B cell (primary cell): ENCODE measurements at regions not wholly inside any gene's neighbourhood (a gene's known extent, or its start where the extent isn't known, plus 50 kb on each side); places are given as distances from the start of the nearest gene placed in this dataset.

ENCODE experiments used
- ATAC-seq: fragments of 200-7000 bp; cut with Tn5 transposase; one replicate; pipeline ENCODE4 v1.10.0; 2021; ENCODE audit warnings: low read depth, mild to moderate bottlenecking, moderate number of reproducible peaks, moderate library complexity
- CTCF ChIA-PET: fragments of 350-600 bp; sonication (Branson Sonifier 250); formaldehyde crosslinking; loops from one replicate; lab custom pipeline; 2021; ENCODE audit warnings: antibody characterized with exemption, inconsistent platforms; lab: Charles Lee
- POLR2A ChIA-PET: fragments of 350-600 bp; sonication (Branson Sonifier 250); formaldehyde crosslinking; loops from one replicate; lab custom pipeline; 2021; ENCODE audit warnings: antibody characterized with exemption; lab: Charles Lee
- DNase-seq: peaks from one replicate; pipeline ENCODE4 v3.0.0; 2013
- H2AFZ ChIP-seq: 2 replicates; pipeline ENCODE4 v1.6.1; 2012; ENCODE audit warnings: mild to moderate bottlenecking, low read depth, low read length; ENCODE audit not compliant: insufficient read depth, poor library complexity, severe bottlenecking
- H3K27ac ChIP-seq, 2 donors: 1 replicate in 1 of 2; 2 replicates in 1 of 2; pipeline ENCODE4 v1.5.1; 2012 to 2013; ENCODE audit warnings: low read length in 2 of 2, mild to moderate bottlenecking in 2 of 2, moderate library complexity in 1 of 2
- H3K27me3 ChIP-seq, 4 experiments: fragments of 200-600 bp in 1 of 4; sonication (generic) in 1 of 4; replicated peaks in 1 of 4; 1 replicate in 2 of 4; 2 replicates in 2 of 4; pipeline versions ENCODE4 v1.6.1 to v1.7.0; 2013 to 2016; ENCODE audit warnings: low read length in 3 of 4, mild to moderate bottlenecking in 2 of 4, mixed read lengths in 1 of 4, moderate library complexity in 1 of 4; ENCODE audit not compliant: insufficient read depth in 4 of 4, control insufficient read depth in 3 of 4; ENCODE audit errors: control extremely low read depth in 1 of 4
- H3K36me3 ChIP-seq, 2 experiments: replicated peaks in 1 of 2; 1 replicate in 1 of 2; 2 replicates in 1 of 2; pipeline versions ENCODE4 v1.6.1 to v1.7.1; 2013; ENCODE audit warnings: low read length in 1 of 2; ENCODE audit not compliant: insufficient read depth in 2 of 2, control insufficient read depth in 1 of 2; ENCODE audit errors: control extremely low read depth in 1 of 2, extremely low read depth in 1 of 2
- H3K4me1 ChIP-seq, 2 donors: fragments of 200-600 bp in 1 of 2; sonication (generic) in 1 of 2; 1 replicate in 1 of 2; 2 replicates in 1 of 2; pipeline versions ENCODE4 v1.5.1 to v1.6.1; 2013 to 2017; ENCODE audit warnings: low read length in 2 of 2; ENCODE audit not compliant: control insufficient read depth in 2 of 2, insufficient read depth in 2 of 2
- H3K4me2 ChIP-seq: replicated peaks from 2 replicates; pipeline ENCODE3; 2012; ENCODE audit warnings: mild to moderate bottlenecking, low read depth, low read length; ENCODE audit not compliant: poor library complexity, severe bottlenecking
- H3K4me3 ChIP-seq, 5 experiments: fragments of 200-600 bp in 1 of 5; sonication (generic) in 1 of 5; 1 replicate in 3 of 5; 2 replicates in 2 of 5; pipeline versions ENCODE4 v1.5.1 to v1.7.0; 2011 to 2016; ENCODE audit warnings: low read length in 4 of 5, mild to moderate bottlenecking in 4 of 5, low read depth in 2 of 5, control low read depth in 1 of 5, moderate library complexity in 1 of 5; ENCODE audit not compliant: insufficient read depth in 1 of 5; ENCODE audit errors: control extremely low read depth in 1 of 5, extremely low read depth in 1 of 5
- H3K79me2 ChIP-seq: fragments of 200-600 bp; sonication (generic); one replicate; pipeline ENCODE4 v1.6.0; 2016; ENCODE audit warnings: low read length; ENCODE audit not compliant: control insufficient read depth, insufficient read depth
- H3K9ac ChIP-seq: fragments of 200-600 bp; sonication (generic); 2 replicates; pipeline ENCODE4 v1.6.1; 2017; ENCODE audit warnings: mild to moderate bottlenecking, low read length, moderate library complexity
- H3K9me3 ChIP-seq, 3 donors: one replicate each; pipeline versions ENCODE4 v1.6.1 to v1.7.1; 2013; ENCODE audit warnings: low read length in 2 of 3; ENCODE audit not compliant: control insufficient read depth in 2 of 3, insufficient read depth in 1 of 3; ENCODE audit errors: control extremely low read depth in 1 of 3
- H4K20me1 ChIP-seq: 2 replicates; pipeline ENCODE4 v1.6.0; 2012; ENCODE audit warnings: mild to moderate bottlenecking, low read length; ENCODE audit not compliant: insufficient read depth, control insufficient read depth, poor library complexity, severe bottlenecking
- H3K27ac Mint-ChIP-seq: one replicate; pipeline ENCODE4 v1.8.0; 2021; ENCODE audit warnings: mixed read lengths
- H3K27me3 Mint-ChIP-seq: one replicate; pipeline ENCODE4 v1.8.0; 2021; ENCODE audit warnings: mixed read lengths
- H3K4me1 Mint-ChIP-seq: one replicate; pipeline ENCODE4 v1.8.0; 2021; ENCODE audit warnings: mixed read lengths
- H3K4me3 Mint-ChIP-seq: one replicate; pipeline ENCODE4 v1.8.0; 2021; ENCODE audit warnings: mixed read lengths
- H3K9me3 Mint-ChIP-seq: one replicate; pipeline ENCODE4 v1.8.0; 2022; ENCODE audit warnings: mixed read lengths; ENCODE audit not compliant: insufficient read depth
- EZH2 ChIP-seq: IDR thresholded peaks from 2 replicates; pipeline ENCODE4 v1.6.1; 2012; ENCODE audit warnings: borderline replicate concordance, low read depth, mild to moderate bottlenecking, moderate library complexity, low read length; ENCODE audit not compliant: insufficient read depth, poor library complexity, severe bottlenecking
- WGBS: methylation state at CpG from one replicate; pipeline ENCODE4 v1.1.5; 2013; ENCODE audit warnings: missing lambda C conversion rate; ENCODE audit not compliant: insufficient coverage; 5-methylcytosine and 5-hydroxymethylcytosine counted together
- intact Hi-C: fragments of 100-400 bp; cut with micrococcal nuclease; formaldehyde crosslinking; loops from one replicate; pipeline ENCODE4 v1.10.0; 2022
- TF ChIP-seq, protein P1 (sequence below): fragments of 200-600 bp; IDR thresholded peaks from one replicate; pipeline ENCODE4 v1.8.0; 2022; ENCODE audit warnings: antibody characterized with exemption, mild to moderate bottlenecking

DNA sequence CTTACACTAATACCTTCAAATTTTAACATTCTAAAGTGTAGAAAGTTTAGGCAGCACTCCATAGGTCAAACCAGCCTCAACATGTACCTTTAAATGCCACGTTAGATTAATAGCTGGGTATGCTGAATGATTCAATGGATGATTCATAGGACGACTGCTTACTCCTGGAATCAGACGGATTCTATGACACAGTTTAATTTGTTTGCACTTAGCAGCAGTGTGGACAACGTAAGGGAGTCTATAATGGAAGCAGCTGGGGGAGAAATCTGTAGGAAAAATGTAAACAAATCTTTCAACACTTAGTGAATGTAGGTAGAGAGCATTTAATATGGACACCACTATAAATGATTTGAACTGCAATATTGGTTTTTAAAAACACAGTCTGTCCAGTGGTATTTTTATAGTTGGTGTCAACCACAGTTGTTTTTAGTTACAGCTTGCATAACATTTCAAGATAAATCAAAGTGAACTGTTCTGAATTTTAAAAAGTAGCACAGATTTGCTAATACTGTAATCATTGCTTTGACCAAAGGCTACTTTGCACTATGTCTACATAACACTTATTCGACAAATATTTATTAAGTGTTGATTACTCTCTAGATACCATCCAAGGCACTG is 701.5 kb upstream of the MEF2C start:
- no peak for TF ChIP-seq EZH2
- TF ChIP-seq, protein P1, sequence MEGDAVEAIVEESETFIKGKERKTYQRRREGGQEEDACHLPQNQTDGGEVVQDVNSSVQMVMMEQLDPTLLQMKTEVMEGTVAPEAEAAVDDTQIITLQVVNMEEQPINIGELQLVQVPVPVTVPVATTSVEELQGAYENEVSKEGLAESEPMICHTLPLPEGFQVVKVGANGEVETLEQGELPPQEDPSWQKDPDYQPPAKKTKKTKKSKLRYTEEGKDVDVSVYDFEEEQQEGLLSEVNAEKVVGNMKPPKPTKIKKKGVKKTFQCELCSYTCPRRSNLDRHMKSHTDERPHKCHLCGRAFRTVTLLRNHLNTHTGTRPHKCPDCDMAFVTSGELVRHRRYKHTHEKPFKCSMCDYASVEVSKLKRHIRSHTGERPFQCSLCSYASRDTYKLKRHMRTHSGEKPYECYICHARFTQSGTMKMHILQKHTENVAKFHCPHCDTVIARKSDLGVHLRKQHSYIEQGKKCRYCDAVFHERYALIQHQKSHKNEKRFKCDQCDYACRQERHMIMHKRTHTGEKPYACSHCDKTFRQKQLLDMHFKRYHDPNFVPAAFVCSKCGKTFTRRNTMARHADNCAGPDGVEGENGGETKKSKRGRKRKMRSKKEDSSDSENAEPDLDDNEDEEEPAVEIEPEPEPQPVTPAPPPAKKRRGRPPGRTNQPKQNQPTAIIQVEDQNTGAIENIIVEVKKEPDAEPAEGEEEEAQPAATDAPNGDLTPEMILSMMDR, result no peak
- Histone ChIP-seq H3K9me3 (peaks cover 0 to 2% (median 0%) of the 10 kb centered on the region in 3 donors), H3K27me3 (no peaks in the 10 kb centered on the region), H3K4me1 (peaks cover 10 to 11% of the 10 kb centered on the region in 2 donors), H3K4me2 (no peak overlapping the region), H4K20me1 (no peaks in the 10 kb centered on the region), H3K36me3 (no peaks in the 10 kb centered on the region), H3K79me2 (no peaks in the 10 kb centered on the region), H2AFZ (no peak overlapping the region), H3K4me3 (no peak overlapping the region), H3K27ac (no peak overlapping the region), H3K9ac (no peak overlapping the region)
- Mint-ChIP-seq H3K4me3 (no peak overlapping the region), H3K9me3 (peaks cover 2% of the 10 kb centered on the region), H3K4me1 (peaks cover 10% of the 10 kb centered on the region), H3K27ac (no peak overlapping the region), H3K27me3 (no peaks in the 10 kb centered on the region)
- DNase-seq, result no peak
- ATAC-seq, result no peak
- CTCF ChIA-PET, result no interaction called here
- intact Hi-C loops, result loop anchor here (5.0 kb wide), 1 partner anchor 37 kb away; no protein-coding TSS in a partner anchor
- 100% methylated on average over 2 of the region's 5 CpGs for WGBS
- POLR2A ChIA-PET, result no interaction called here

DNA sequence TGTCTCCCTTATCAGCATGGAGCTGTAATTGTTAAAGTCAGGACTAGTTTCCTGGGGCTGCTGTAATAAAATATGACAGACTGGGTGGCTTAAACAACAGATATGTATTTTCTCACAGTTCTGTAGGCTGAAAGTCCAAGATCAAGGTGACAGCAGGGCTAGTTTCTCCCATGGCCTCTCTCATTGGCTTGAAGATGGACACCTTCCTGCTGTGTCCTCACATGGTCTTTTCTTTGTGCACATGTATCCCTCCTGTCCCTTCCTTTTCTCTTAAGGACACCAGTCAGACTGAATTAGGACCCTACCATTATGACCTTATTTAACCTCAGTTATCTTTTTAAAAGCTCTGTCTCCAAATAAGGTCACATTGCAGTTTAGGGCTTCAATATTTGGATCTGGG is 700.5 kb upstream of the MEF2C start:
- Mint-ChIP-seq H3K4me3 (no peak overlapping the region), H3K27me3 (no peaks in the 10 kb centered on the region), H3K4me1 (peaks cover 10% of the 10 kb centered on the region), H3K9me3 (peaks cover 2% of the 10 kb centered on the region), H3K27ac (no peak overlapping the region)
- CTCF ChIA-PET, result no interaction called here
- Histone ChIP-seq H3K4me1 (peaks cover 10 to 11% of the 10 kb centered on the region in 2 donors), H2AFZ (no peak overlapping the region), H3K9me3 (peaks cover 0 to 2% (median 0%) of the 10 kb centered on the region in 3 donors), H3K4me3 (no peak overlapping the region), H3K27ac (no peak overlapping the region), H3K9ac (no peak overlapping the region), H4K20me1 (no peaks in the 10 kb centered on the region), H3K4me2 (no peak overlapping the region), H3K79me2 (no peaks in the 10 kb centered on the region), H3K27me3 (no peaks in the 10 kb centered on the region), H3K36me3 (no peaks in the 10 kb centered on the region)
- intact Hi-C loops, result loop anchor here (5.0 kb wide), 1 partner anchor 36 kb away; no protein-coding TSS in a partner anchor
- no peak for ATAC-seq
- POLR2A ChIA-PET, result no interaction called here
- DNase-seq, result no peak
- no peak for TF ChIP-seq EZH2
- TF ChIP-seq, protein P1, result no peak
